ENCODE measurements at regions not wholly inside any gene's neighbourhood (a gene's known extent, or its start where the extent isn't known, plus 50 kb on each side); places are given as distances from the start of the nearest gene placed in this dataset.

GRCh38 chr15:35911052-35911777, 365.2 kb upstream of the DPH6 start:
- Histone ChIP-seq H3K4me3 (ENCODE audit: low read depth, low read length) (no peak overlapping the region), H3K4me1 (no peaks in the 10 kb centered on the region), H3K36me3 (ENCODE audit: control insufficient read depth, insufficient read depth, low read length) (no peaks in the 10 kb centered on the region), H3K27me3 (replicated peaks; ENCODE audit: control insufficient read depth, insufficient read depth, low read length) (no peaks in the 10 kb centered on the region), H3K9me3 (no peaks in the 10 kb centered on the region)
- H3K27me3 Mint-ChIP-seq (ENCODE audit: insufficient read depth, unreplicated experiment): no peaks in the 10 kb centered on the region
- peaks cover 9% of the 10 kb centered on the region for H3K9me3 Mint-ChIP-seq (ENCODE audit: unreplicated experiment)
- intact Hi-C loops (cut with micrococcal nuclease; ENCODE audit: unreplicated experiment): loop anchor here (5.0 kb wide), 1 partner anchor 159 kb away; no protein-coding TSS in a partner anchor
- TF ChIP-seq, protein P1, sequence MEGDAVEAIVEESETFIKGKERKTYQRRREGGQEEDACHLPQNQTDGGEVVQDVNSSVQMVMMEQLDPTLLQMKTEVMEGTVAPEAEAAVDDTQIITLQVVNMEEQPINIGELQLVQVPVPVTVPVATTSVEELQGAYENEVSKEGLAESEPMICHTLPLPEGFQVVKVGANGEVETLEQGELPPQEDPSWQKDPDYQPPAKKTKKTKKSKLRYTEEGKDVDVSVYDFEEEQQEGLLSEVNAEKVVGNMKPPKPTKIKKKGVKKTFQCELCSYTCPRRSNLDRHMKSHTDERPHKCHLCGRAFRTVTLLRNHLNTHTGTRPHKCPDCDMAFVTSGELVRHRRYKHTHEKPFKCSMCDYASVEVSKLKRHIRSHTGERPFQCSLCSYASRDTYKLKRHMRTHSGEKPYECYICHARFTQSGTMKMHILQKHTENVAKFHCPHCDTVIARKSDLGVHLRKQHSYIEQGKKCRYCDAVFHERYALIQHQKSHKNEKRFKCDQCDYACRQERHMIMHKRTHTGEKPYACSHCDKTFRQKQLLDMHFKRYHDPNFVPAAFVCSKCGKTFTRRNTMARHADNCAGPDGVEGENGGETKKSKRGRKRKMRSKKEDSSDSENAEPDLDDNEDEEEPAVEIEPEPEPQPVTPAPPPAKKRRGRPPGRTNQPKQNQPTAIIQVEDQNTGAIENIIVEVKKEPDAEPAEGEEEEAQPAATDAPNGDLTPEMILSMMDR (IDR thresholded peaks at IDR 0.05; ENCODE audit: insufficient read depth in 1 of 2, low read depth in 1 of 2, low read length in 1 of 2, severe bottlenecking in 1 of 2, unreplicated experiment in 1 of 2): no peak
- ChIA-PET CTCF (no interaction called here), POLR2A (no interaction called here)
- BruUV-seq (replicated peaks): no TSS peak
- H3K4me3 Mint-ChIP-seq (ENCODE audit: unreplicated experiment): no peak overlapping the region
- H3K4me1 Mint-ChIP-seq (ENCODE audit: low read depth, unreplicated experiment): no peaks in the 10 kb centered on the region
- H3K36me3 Mint-ChIP-seq (ENCODE audit: insufficient read depth, unreplicated experiment): no peaks in the 10 kb centered on the region
- no peak overlapping the region for H3K27ac Mint-ChIP-seq (ENCODE audit: unreplicated experiment)
- DNase-seq: no peak

GRCh38 chr15:35912196-35912595, 366.2 kb upstream of the DPH6 start:
- Histone ChIP-seq H3K27me3 (replicated peaks; ENCODE audit: control insufficient read depth, insufficient read depth, low read length) (no peaks in the 10 kb centered on the region), H3K9me3 (no peaks in the 10 kb centered on the region), H3K4me1 (no peaks in the 10 kb centered on the region), H3K36me3 (ENCODE audit: control insufficient read depth, insufficient read depth, low read length) (no peaks in the 10 kb centered on the region), H3K4me3 (ENCODE audit: low read depth, low read length) (no peak overlapping the region)
- peaks cover 9% of the 10 kb centered on the region for H3K9me3 Mint-ChIP-seq (ENCODE audit: unreplicated experiment)
- no peaks in the 10 kb centered on the region for H3K27me3 Mint-ChIP-seq (ENCODE audit: insufficient read depth, unreplicated experiment)
- H3K4me1 Mint-ChIP-seq (ENCODE audit: low read depth, unreplicated experiment): no peaks in the 10 kb centered on the region
- intact Hi-C loops (cut with micrococcal nuclease; ENCODE audit: unreplicated experiment): loop anchor here (5.0 kb wide), 1 partner anchor 160 kb away; no protein-coding TSS in a partner anchor
- DNase-seq: no peak
- no peaks in the 10 kb centered on the region for H3K36me3 Mint-ChIP-seq (ENCODE audit: insufficient read depth, unreplicated experiment)
- H3K27ac Mint-ChIP-seq (ENCODE audit: unreplicated experiment): no peak overlapping the region
- TF ChIP-seq, protein P1 (IDR thresholded peaks at IDR 0.05; ENCODE audit: insufficient read depth in 1 of 2, low read depth in 1 of 2, low read length in 1 of 2, severe bottlenecking in 1 of 2, unreplicated experiment in 1 of 2): no peak
- ChIA-PET POLR2A (no interaction called here), CTCF (no interaction called here)
- no peak overlapping the region for H3K4me3 Mint-ChIP-seq (ENCODE audit: unreplicated experiment)
- no TSS peak for BruUV-seq (replicated peaks)

DNA sequence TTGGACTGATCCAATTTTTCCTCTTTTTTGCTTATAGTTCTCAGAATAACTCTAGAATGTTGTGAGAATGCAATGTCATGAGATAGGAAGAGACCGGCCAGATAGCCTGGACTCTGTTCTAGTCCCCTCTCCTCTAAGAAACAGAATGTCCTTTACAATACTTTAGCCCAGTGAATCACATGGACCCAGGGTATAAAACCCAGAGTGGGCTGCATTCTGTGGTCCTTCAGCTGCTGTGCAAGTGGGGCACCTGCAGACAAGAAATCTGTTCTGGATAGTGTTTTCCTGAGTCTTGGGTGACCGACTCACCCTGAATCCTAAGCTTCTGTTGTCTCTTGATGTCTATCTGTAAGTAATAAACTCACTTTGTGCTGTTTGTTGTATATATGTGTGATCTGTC, 368.6 kb upstream of the DPH6 start:
- H3K36me3 ChIP-seq (ENCODE audit: control insufficient read depth, insufficient read depth, low read length): no peaks in the 10 kb centered on the region
- no peaks in the 10 kb centered on the region for H3K9me3 ChIP-seq
- no TSS peak for BruUV-seq (replicated peaks)
- no peak overlapping the region for H3K4me3 ChIP-seq (ENCODE audit: low read depth, low read length)
- no peak for DNase-seq
- no peaks in the 10 kb centered on the region for H3K27me3 Mint-ChIP-seq (ENCODE audit: insufficient read depth, unreplicated experiment)
- H3K27ac Mint-ChIP-seq (ENCODE audit: unreplicated experiment): no peak overlapping the region
- H3K36me3 Mint-ChIP-seq (ENCODE audit: insufficient read depth, unreplicated experiment): no peaks in the 10 kb centered on the region
- ChIA-PET CTCF (no interaction called here), POLR2A (no interaction called here)
- no peaks in the 10 kb centered on the region for H3K4me1 Mint-ChIP-seq (ENCODE audit: low read depth, unreplicated experiment)
- H3K4me3 Mint-ChIP-seq (ENCODE audit: unreplicated experiment): no peak overlapping the region
- no peaks in the 10 kb centered on the region for H3K4me1 ChIP-seq
- peaks cover 21% of the 10 kb centered on the region for H3K9me3 Mint-ChIP-seq (ENCODE audit: unreplicated experiment)
- H3K27me3 ChIP-seq (replicated peaks; ENCODE audit: control insufficient read depth, insufficient read depth, low read length): no peaks in the 10 kb centered on the region
- intact Hi-C loops (cut with micrococcal nuclease; ENCODE audit: unreplicated experiment): loop anchor here (5.0 kb wide), 1 partner anchor 162 kb away; no protein-coding TSS in a partner anchor
- TF ChIP-seq, protein P1 (IDR thresholded peaks at IDR 0.05; ENCODE audit: insufficient read depth in 1 of 2, low read depth in 1 of 2, low read length in 1 of 2, severe bottlenecking in 1 of 2, unreplicated experiment in 1 of 2): no peak

Data from Caco-2 (cell line).